ENCODE measurements at regions not wholly inside any gene's neighbourhood (a gene's known extent, or its start where the extent isn't known, plus 50 kb on each side); places are given as distances from the start of the nearest gene placed in this dataset.

- TF ChIP-seq CTCF (IDR thresholded peaks at IDR 0.05) (no peak), POLR2A (IDR thresholded peaks at IDR 0.05) (no peak)
These were observed 867.8 kb downstream of the AMY1C start for GRCh38 chr1:104617474-104617873.
